HepG2 (cell line): ENCODE measurements at regions not wholly inside any gene's neighbourhood (a gene's known extent, or its start where the extent isn't known, plus 50 kb on each side); places are given as distances from the start of the nearest gene placed in this dataset.

Experiments
- ATAC-seq: fragments of 200-7000 bp; cut with Tn5 transposase; 3 replicates; pipeline ENCODE4 v1.9.1; 2020; ENCODE audit warnings: mild to moderate bottlenecking, moderate library complexity
- BruUV-seq: library from RNA; stranded (reverse); fragments of 400-500 nt; replicated peaks from 2 replicates; lab custom pipeline; 2021; lab: Mats Ljungman, UMichigan
- CTCF ChIA-PET: fragments of 300-600 bp; formaldehyde crosslinking; extraction: SDS; loops from one replicate; lab custom pipeline; 2021; ENCODE audit warnings: low total read pairs, inconsistent platforms, low intra/inter-chr PET ratio; lab: Yijun Ruan, JAX
- POLR2A ChIA-PET: fragments of 350-600 bp; sonication (Branson Sonifier 250); formaldehyde crosslinking; loops from one replicate; lab custom pipeline; 2020; ENCODE audit warnings: antibody characterized with exemption, inconsistent platforms; lab: Yijun Ruan, JAX
- DNase-seq: peaks from one replicate; pipeline ENCODE4 v3.0.0-alpha.2; 2015; ENCODE audit warnings: low spot score
- FAIRE-seq: peaks from 3 replicates; lab custom pipeline; 2011; peaks lifted over from hg19 to GRCh38; lab: Jason Lieb, UNC
- H2AFZ ChIP-seq: one replicate; pipeline ENCODE4 v1.6.1; 2011; ENCODE audit warnings: low read length, inconsistent platforms
- H3K27ac ChIP-seq: fragments of 300-600 bp; 3 replicates; pipeline ENCODE4 v1.8.0; 2011; ENCODE audit warnings: mixed run types, mild to moderate bottlenecking, mixed read lengths, low read length, inconsistent platforms; ENCODE audit not compliant: insufficient read depth; ENCODE audit errors: extremely low read length
- H3K27me3 ChIP-seq, 2 experiments: fragments of 200-600 bp in 1 of 2; 2 replicates in 1 of 2; 3 replicates in 1 of 2; pipeline versions ENCODE4 v1.6.0 to v1.8.0; 2011; ENCODE audit warnings: low read length in 2 of 2, mild to moderate bottlenecking in 2 of 2, moderate library complexity in 2 of 2, inconsistent platforms in 1 of 2; ENCODE audit not compliant: insufficient read depth in 2 of 2, control insufficient read depth in 1 of 2
- H3K36me3 ChIP-seq, 2 experiments: fragments of 200-600 bp in 1 of 2; replicated peaks in 1 of 2; 2 replicates in 1 of 2; 3 replicates in 1 of 2; pipeline versions ENCODE4 v1.5.1 to v1.8.0; 2011; ENCODE audit warnings: low read length in 2 of 2, inconsistent platforms in 1 of 2; ENCODE audit not compliant: insufficient read depth in 2 of 2, control insufficient read depth in 1 of 2
- H3K4me1 ChIP-seq: 2 replicates; pipeline ENCODE4 v1.5.1; 2012; ENCODE audit warnings: low read length, inconsistent platforms; ENCODE audit not compliant: insufficient read depth
- H3K4me2 ChIP-seq: 2 replicates; pipeline ENCODE4 v1.6.0; 2011; ENCODE audit warnings: low read depth, low read length, inconsistent platforms
- H3K4me3 ChIP-seq, 3 experiments: fragments of 200-600 bp in 1 of 3; sonication (generic), shearing (Covaris generic) in 1 of 3; replicated peaks in 1 of 3; 2 replicates each; pipeline ENCODE4 v1.5.1; 2011 to 2016; ENCODE audit warnings: low read length in 3 of 3, inconsistent platforms in 2 of 3, low read depth in 2 of 3, mild to moderate bottlenecking in 2 of 3, control low read depth in 1 of 3, mixed read lengths in 1 of 3; ENCODE audit not compliant: insufficient read depth in 1 of 3
- H3K79me2 ChIP-seq: one replicate; pipeline ENCODE4 v1.6.1; 2011; ENCODE audit warnings: low read length, inconsistent platforms; ENCODE audit not compliant: insufficient read depth
- H3K9ac ChIP-seq: 2 replicates; pipeline ENCODE4 v1.6.0; 2011; ENCODE audit warnings: mild to moderate bottlenecking, low read depth, low read length, inconsistent platforms; ENCODE audit not compliant: insufficient read depth
- H3K9me3 ChIP-seq: 2 replicates; pipeline ENCODE4 v1.5.1; 2012; ENCODE audit warnings: mild to moderate bottlenecking, low read length
- H4K20me1 ChIP-seq: 2 replicates; pipeline ENCODE4 v1.6.0; 2011; ENCODE audit warnings: inconsistent platforms, mild to moderate bottlenecking, low read length, moderate library complexity; ENCODE audit not compliant: insufficient read depth
- AFF4 ChIP-seq: sonication (generic); formaldehyde crosslinking; IDR thresholded peaks from 2 replicates; pipeline ENCODE4 v1.4.0; 2020; ENCODE audit warnings: missing genetic modification reagents
- CBFB ChIP-seq: sonication (generic); formaldehyde crosslinking; IDR thresholded peaks from 2 replicates; pipeline ENCODE4 v1.4.0; 2020; ENCODE audit warnings: missing genetic modification reagents
- HDAC1 ChIP-seq: sonication (generic); formaldehyde crosslinking; IDR thresholded peaks from 2 replicates; pipeline ENCODE4 v1.5.1; 2020; ENCODE audit warnings: mild to moderate bottlenecking, missing genetic modification reagents
- HIC2 ChIP-seq: sonication (generic); formaldehyde crosslinking; IDR thresholded peaks from 2 replicates; pipeline ENCODE4 v1.9.0; 2022; ENCODE audit warnings: low read depth, missing genetic modification reagents
- JUND ChIP-seq: sonication (generic); formaldehyde crosslinking; IDR thresholded peaks from 2 replicates; pipeline ENCODE4 v1.8.0; 2022; ENCODE audit warnings: mild to moderate bottlenecking, missing genetic modification reagents
- MAFF ChIP-seq: IDR thresholded peaks from 2 replicates; pipeline ENCODE4 v1.6.1; 2011; ENCODE audit warnings: low read depth, low read length, improper control_type of control experiment
- MAFK ChIP-seq, 2 experiments: IDR thresholded peaks in 1 of 2; conservative IDR thresholded peaks in 1 of 2; 2 replicates each; pipeline ENCODE4 v1.6.1; 2011; ENCODE audit warnings: improper control_type of control experiment in 2 of 2, low read length in 2 of 2
- NFKB2 ChIP-seq: sonication (generic); formaldehyde crosslinking; IDR thresholded peaks from 2 replicates; pipeline ENCODE4 v1.4.0; 2020; ENCODE audit warnings: missing genetic modification reagents, borderline replicate concordance
- PCBP2 ChIP-seq: fragments of 200-400 bp; formaldehyde crosslinking; optimal IDR thresholded peaks from 2 replicates; pipeline ENCODE3; 2018; ENCODE audit warnings: low read length, low read depth; ENCODE audit not compliant: poor library complexity, severe bottlenecking
- SALL2 ChIP-seq: sonication (generic); formaldehyde crosslinking; IDR thresholded peaks from 2 replicates; pipeline ENCODE4 v1.8.1; 2023; ENCODE audit warnings: mild to moderate bottlenecking, missing genetic modification reagents, inconsistent platforms
- ZBTB33 ChIP-seq: sonication (generic); formaldehyde crosslinking; IDR thresholded peaks from 2 replicates; pipeline ENCODE4 v1.4.0; 2020; ENCODE audit warnings: missing genetic modification reagents
- ZBTB7B ChIP-seq: sonication (generic); formaldehyde crosslinking; IDR thresholded peaks from 2 replicates; pipeline ENCODE4 v1.4.0; 2020; ENCODE audit warnings: missing genetic modification reagents
- ZNF251 ChIP-seq: sonication (generic); formaldehyde crosslinking; IDR thresholded peaks from 2 replicates; pipeline ENCODE4 v1.9.0; 2021; ENCODE audit warnings: mild to moderate bottlenecking, missing genetic modification reagents
- ZNF552 ChIP-seq: sonication (generic); formaldehyde crosslinking; IDR thresholded peaks from 2 replicates; pipeline ENCODE4 v1.9.0; 2022; ENCODE audit warnings: missing genetic modification reagents, mild to moderate bottlenecking, borderline replicate concordance
- ZSCAN12 ChIP-seq: sonication (generic); formaldehyde crosslinking; IDR thresholded peaks from 2 replicates; pipeline ENCODE4 v1.9.0; 2021; ENCODE audit warnings: mild to moderate bottlenecking, missing genetic modification reagents
- whole genome bisulfite sequencing: methylation state at CpG from one replicate; pipeline ENCODE4 v1.1.6; 2017; ENCODE audit warnings: low lambda C conversion rate; 5-methylcytosine and 5-hydroxymethylcytosine counted together
- in situ Hi-C: cut with HindIII; loops from 2 replicates; pipeline ENCODE4 v1.10.0; 2017; ENCODE audit warnings: low pct_unique_long_range_greater_than_20kb; ENCODE audit not compliant: extremely low pct_ligation_motif_present
- intact Hi-C: fragments of 100-400 bp; cut with micrococcal nuclease; formaldehyde crosslinking; loops from one replicate; pipeline ENCODE4 v1.10.0; 2022; ENCODE audit not compliant: unreplicated experiment

- Histone ChIP-seq H3K79me2 (no peaks in the 10 kb centered on the region), H3K27ac (no peak overlapping the region)
Observed at GRCh38 chr6:134434019-134434942, 116.4 kb upstream of the SGK1 start.

More at GRCh38 chr6:134434019-134434942, 116.4 kb upstream of the SGK1 start:
- ATAC-seq, result no peak
- Histone ChIP-seq H3K36me3 (no peaks in the 10 kb centered on the region), H3K4me1 (no peaks in the 10 kb centered on the region), H2AFZ (no peak overlapping the region), H3K4me3 (no peak overlapping the region), H3K9ac (no peak overlapping the region), H3K4me2 (no peak overlapping the region), H3K27me3 (no peaks in the 10 kb centered on the region; a peak in 1 of 5 replicates), H3K9me3 (no peaks in the 10 kb centered on the region), H4K20me1 (no peaks in the 10 kb centered on the region)
- in situ Hi-C loops (loop anchor here (25.0 kb wide), 1 partner anchor 272 kb away; no protein-coding TSS in a partner anchor), intact Hi-C loops (no loop called here)
- CTCF ChIA-PET, result no interaction called here
- no TSS peak for BruUV-seq
- no peak for DNase-seq
- TF ChIP-seq ZNF552 (CRISPR knock-in tag) (no peak), ZSCAN12 (CRISPR knock-in tag) (no peak), CBFB (no peak), JUND (CRISPR knock-in tag) (no peak), PCBP2 (no peak), HIC2 (CRISPR knock-in tag) (no peak), HDAC1 (no peak), ZBTB7B (CRISPR knock-in tag) (no peak), ZBTB33 (no peak), AFF4 (CRISPR knock-in tag) (no peak), SALL2 (CRISPR knock-in tag) (no peak), ZNF251 (no peak), MAFK (conservative IDR thresholded peaks at IDR 0.05 in 1 of 2, IDR thresholded peaks at IDR 0.05 in 1 of 2; ENCODE audit: low read length in 2 of 2) (peak; percentile 75 to 87), MAFF (peak; percentile 72), NFKB2 (CRISPR knock-in tag) (no peak)
- FAIRE-seq, result no peak
- POLR2A ChIA-PET, result no interaction called here
- 27% methylated on average over 9 of the region's 9 CpGs for WGBS
